ENCODE measurements at regions not wholly inside any gene's neighbourhood (a gene's known extent, or its start where the extent isn't known, plus 50 kb on each side); places are given as distances from the start of the nearest gene placed in this dataset.

DNA sequence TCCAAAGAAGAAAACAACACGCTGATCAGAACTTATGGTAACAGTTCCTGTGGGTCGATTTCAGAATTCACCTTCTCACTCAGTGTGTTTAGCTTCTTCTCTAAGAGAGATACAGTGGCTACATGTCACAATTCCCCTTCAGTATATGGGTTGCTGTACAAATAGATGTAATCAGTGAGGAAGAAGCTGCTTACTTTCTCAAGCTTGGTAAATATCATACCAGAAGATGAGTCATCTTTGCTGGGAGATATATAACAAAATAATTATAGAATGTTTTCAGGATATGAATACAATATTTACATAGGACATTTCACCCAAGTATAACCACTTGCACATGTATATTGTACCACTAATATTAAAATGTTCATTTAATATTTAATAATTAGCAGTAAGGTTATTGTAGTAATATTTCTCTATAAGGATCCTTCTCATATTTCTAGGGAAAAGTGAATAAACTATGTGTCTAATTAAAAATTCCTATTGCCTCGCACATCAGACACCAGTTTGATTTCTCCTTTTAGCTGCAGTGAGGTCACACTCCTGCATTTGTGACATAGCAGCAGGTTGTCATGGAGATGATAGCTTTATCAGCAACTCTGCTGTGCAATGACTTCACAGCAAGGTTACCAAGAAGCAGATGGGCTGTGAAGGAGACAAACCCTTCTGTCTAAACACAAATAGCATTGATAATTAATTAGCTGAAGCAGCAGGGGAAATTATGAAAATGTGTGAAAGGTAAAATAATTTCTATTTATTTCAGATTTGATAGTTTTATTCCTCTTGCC is 211.4 kb downstream of the TUSC7 start:
- TF ChIP-seq EZH2phosphoT487 (IDR thresholded peaks at IDR 0.05; ENCODE audit: unreplicated experiment) (no peak), POLR2AphosphoS5 (IDR thresholded peaks at IDR 0.05; ENCODE audit: low read depth) (no peak), STAT1 (IDR thresholded peaks at IDR 0.05; ENCODE audit: unreplicated experiment) (no peak), JUNB (IDR thresholded peaks at IDR 0.05; ENCODE audit: unreplicated experiment) (no peak), CTCF (conservative IDR thresholded peaks at IDR 0.05; ENCODE audit: low read depth in 2 of 2) (no peak), CREB1 (CRISPR knock-in tag; IDR thresholded peaks at IDR 0.05; ENCODE audit: low read depth) (no peak), EZH2 (IDR thresholded peaks at IDR 0.05; ENCODE audit: low read depth, unreplicated experiment) (no peak), ZNF331 (CRISPR knock-in tag; IDR thresholded peaks at IDR 0.05; ENCODE audit: low read depth) (no peak), ZNF114 (CRISPR knock-in tag; IDR thresholded peaks at IDR 0.05) (no peak), NANOG (IDR thresholded peaks at IDR 0.05; ENCODE audit: borderline replicate concordance) (no peak)
- TF ChIP-seq, protein P1, sequence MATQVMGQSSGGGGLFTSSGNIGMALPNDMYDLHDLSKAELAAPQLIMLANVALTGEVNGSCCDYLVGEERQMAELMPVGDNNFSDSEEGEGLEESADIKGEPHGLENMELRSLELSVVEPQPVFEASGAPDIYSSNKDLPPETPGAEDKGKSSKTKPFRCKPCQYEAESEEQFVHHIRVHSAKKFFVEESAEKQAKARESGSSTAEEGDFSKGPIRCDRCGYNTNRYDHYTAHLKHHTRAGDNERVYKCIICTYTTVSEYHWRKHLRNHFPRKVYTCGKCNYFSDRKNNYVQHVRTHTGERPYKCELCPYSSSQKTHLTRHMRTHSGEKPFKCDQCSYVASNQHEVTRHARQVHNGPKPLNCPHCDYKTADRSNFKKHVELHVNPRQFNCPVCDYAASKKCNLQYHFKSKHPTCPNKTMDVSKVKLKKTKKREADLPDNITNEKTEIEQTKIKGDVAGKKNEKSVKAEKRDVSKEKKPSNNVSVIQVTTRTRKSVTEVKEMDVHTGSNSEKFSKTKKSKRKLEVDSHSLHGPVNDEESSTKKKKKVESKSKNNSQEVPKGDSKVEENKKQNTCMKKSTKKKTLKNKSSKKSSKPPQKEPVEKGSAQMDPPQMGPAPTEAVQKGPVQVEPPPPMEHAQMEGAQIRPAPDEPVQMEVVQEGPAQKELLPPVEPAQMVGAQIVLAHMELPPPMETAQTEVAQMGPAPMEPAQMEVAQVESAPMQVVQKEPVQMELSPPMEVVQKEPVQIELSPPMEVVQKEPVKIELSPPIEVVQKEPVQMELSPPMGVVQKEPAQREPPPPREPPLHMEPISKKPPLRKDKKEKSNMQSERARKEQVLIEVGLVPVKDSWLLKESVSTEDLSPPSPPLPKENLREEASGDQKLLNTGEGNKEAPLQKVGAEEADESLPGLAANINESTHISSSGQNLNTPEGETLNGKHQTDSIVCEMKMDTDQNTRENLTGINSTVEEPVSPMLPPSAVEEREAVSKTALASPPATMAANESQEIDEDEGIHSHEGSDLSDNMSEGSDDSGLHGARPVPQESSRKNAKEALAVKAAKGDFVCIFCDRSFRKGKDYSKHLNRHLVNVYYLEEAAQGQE (IDR thresholded peaks at IDR 0.05; ENCODE audit: unreplicated experiment), result no peak
- TF ChIP-seq, protein P2, sequence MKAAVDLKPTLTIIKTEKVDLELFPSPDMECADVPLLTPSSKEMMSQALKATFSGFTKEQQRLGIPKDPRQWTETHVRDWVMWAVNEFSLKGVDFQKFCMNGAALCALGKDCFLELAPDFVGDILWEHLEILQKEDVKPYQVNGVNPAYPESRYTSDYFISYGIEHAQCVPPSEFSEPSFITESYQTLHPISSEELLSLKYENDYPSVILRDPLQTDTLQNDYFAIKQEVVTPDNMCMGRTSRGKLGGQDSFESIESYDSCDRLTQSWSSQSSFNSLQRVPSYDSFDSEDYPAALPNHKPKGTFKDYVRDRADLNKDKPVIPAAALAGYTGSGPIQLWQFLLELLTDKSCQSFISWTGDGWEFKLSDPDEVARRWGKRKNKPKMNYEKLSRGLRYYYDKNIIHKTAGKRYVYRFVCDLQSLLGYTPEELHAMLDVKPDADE (IDR thresholded peaks at IDR 0.05), result no peak
- TF ChIP-seq, protein P3, sequence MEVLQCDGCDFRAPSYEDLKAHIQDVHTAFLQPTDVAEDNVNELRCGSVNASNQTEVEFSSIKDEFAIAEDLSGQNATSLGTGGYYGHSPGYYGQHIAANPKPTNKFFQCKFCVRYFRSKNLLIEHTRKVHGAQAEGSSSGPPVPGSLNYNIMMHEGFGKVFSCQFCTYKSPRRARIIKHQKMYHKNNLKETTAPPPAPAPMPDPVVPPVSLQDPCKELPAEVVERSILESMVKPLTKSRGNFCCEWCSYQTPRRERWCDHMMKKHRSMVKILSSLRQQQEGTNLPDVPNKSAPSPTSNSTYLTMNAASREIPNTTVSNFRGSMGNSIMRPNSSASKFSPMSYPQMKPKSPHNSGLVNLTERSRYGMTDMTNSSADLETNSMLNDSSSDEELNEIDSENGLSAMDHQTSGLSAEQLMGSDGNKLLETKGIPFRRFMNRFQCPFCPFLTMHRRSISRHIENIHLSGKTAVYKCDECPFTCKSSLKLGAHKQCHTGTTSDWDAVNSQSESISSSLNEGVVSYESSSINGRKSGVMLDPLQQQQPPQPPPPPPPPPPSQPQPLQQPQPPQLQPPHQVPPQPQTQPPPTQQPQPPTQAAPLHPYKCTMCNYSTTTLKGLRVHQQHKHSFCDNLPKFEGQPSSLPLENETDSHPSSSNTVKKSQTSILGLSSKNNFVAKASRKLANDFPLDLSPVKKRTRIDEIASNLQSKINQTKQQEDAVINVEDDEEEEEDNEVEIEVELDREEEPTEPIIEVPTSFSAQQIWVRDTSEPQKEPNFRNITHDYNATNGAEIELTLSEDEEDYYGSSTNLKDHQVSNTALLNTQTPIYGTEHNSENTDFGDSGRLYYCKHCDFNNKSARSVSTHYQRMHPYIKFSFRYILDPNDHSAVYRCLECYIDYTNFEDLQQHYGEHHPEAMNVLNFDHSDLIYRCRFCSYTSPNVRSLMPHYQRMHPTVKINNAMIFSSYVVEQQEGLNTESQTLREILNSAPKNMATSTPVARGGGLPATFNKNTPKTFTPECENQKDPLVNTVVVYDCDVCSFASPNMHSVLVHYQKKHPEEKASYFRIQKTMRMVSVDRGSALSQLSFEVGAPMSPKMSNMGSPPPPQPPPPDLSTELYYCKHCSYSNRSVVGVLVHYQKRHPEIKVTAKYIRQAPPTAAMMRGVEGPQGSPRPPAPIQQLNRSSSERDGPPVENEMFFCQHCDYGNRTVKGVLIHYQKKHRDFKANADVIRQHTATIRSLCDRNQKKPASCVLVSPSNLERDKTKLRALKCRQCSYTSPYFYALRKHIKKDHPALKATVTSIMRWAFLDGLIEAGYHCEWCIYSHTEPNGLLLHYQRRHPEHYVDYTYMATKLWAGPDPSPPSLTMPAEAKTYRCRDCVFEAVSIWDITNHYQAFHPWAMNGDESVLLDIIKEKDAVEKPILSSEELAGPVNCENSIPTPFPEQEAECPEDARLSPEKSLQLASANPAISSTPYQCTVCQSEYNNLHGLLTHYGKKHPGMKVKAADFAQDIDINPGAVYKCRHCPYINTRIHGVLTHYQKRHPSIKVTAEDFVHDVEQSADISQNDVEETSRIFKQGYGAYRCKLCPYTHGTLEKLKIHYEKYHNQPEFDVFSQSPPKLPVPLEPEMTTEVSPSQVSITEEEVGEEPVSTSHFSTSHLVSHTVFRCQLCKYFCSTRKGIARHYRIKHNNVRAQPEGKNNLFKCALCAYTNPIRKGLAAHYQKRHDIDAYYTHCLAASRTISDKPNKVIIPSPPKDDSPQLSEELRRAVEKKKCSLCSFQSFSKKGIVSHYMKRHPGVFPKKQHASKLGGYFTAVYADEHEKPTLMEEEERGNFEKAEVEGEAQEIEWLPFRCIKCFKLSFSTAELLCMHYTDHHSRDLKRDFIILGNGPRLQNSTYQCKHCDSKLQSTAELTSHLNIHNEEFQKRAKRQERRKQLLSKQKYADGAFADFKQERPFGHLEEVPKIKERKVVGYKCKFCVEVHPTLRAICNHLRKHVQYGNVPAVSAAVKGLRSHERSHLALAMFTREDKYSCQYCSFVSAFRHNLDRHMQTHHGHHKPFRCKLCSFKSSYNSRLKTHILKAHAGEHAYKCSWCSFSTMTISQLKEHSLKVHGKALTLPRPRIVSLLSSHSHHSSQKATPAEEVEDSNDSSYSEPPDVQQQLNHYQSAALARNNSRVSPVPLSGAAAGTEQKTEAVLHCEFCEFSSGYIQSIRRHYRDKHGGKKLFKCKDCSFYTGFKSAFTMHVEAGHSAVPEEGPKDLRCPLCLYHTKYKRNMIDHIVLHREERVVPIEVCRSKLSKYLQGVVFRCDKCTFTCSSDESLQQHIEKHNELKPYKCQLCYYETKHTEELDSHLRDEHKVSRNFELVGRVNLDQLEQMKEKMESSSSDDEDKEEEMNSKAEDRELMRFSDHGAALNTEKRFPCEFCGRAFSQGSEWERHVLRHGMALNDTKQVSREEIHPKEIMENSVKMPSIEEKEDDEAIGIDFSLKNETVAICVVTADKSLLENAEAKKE (CRISPR knock-in tag; IDR thresholded peaks at IDR 0.05), result no peak

Measured in GM23338 (cell line).